Kidney epithelial cell (primary cell): ENCODE measurements at regions not wholly inside any gene's neighbourhood (a gene's known extent, or its start where the extent isn't known, plus 50 kb on each side); places are given as distances from the start of the nearest gene placed in this dataset.

Experiments
- DNase-seq: peaks from one replicate; pipeline ENCODE4 v3.0.0-alpha.2; 2010; ENCODE audit warnings: low read depth
- H3K27me3 ChIP-seq: 2 replicates; pipeline ENCODE4 v1.6.0; 2011; ENCODE audit warnings: low read length; ENCODE audit not compliant: control insufficient read depth, insufficient read depth
- H3K36me3 ChIP-seq: 2 replicates; pipeline ENCODE4 v1.5.1; 2011; ENCODE audit warnings: low read length; ENCODE audit not compliant: control insufficient read depth, insufficient read depth
- H3K4me3 ChIP-seq: 2 replicates; pipeline ENCODE4 v1.5.1; 2011; ENCODE audit warnings: low read depth, mild to moderate bottlenecking, control low read depth, low read length
- TF ChIP-seq, protein P1 (sequence below): IDR thresholded peaks from 2 replicates; pipeline ENCODE4 v1.5.1; 2011; ENCODE audit warnings: mild to moderate bottlenecking, moderate library complexity, low read length, control low read depth, inconsistent platforms; ENCODE audit not compliant: insufficient read depth, poor library complexity, severe bottlenecking

DNA sequence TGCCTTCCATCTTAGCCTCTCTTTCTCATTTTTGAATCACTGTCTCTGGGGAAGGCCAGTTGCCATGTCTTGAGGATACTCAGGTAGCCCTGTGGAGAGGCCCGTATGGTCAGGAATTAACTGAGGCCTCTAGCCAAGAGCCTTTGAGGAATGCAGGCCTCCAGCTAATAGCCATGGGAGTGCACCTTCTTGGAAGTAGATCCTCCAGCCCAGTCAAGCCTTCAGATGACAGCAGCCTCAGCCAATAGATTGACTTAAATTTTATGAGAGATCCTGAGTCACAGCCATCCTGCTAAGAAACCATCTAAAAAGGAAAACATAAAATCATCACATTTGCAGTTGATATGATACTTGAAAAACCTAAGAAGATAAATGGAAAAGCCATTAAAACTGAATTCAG, 112.5 kb upstream of the BNIP2 start:
- no peaks in the 10 kb centered on the region for H3K27me3 ChIP-seq
- no peak overlapping the region for H3K4me3 ChIP-seq
- TF ChIP-seq, protein P1, sequence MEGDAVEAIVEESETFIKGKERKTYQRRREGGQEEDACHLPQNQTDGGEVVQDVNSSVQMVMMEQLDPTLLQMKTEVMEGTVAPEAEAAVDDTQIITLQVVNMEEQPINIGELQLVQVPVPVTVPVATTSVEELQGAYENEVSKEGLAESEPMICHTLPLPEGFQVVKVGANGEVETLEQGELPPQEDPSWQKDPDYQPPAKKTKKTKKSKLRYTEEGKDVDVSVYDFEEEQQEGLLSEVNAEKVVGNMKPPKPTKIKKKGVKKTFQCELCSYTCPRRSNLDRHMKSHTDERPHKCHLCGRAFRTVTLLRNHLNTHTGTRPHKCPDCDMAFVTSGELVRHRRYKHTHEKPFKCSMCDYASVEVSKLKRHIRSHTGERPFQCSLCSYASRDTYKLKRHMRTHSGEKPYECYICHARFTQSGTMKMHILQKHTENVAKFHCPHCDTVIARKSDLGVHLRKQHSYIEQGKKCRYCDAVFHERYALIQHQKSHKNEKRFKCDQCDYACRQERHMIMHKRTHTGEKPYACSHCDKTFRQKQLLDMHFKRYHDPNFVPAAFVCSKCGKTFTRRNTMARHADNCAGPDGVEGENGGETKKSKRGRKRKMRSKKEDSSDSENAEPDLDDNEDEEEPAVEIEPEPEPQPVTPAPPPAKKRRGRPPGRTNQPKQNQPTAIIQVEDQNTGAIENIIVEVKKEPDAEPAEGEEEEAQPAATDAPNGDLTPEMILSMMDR = no peak
- no peak for DNase-seq
- H3K36me3 ChIP-seq = no peaks in the 10 kb centered on the region

DNA sequence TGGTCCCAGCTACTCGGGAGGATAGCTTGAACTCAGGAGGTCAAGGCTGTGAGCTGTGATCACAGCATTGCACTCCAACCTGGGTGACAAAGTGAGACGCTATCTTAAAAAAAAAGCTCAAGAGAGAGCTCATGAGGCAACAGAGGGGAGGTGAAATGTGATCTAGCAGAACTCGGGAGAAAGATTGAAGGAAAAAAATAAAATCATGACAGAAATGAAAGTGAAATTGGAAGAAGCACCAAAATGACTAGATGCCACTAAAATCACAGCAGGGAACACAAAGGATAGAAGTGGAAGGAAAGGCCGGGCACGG, 109.4 kb upstream of the BNIP2 start:
- Histone ChIP-seq H3K36me3 (no peaks in the 10 kb centered on the region), H3K27me3 (peaks cover 7% of the 10 kb centered on the region), H3K4me3 (no peak overlapping the region)
- DNase-seq = no peak
- TF ChIP-seq, protein P1 = no peak

DNA sequence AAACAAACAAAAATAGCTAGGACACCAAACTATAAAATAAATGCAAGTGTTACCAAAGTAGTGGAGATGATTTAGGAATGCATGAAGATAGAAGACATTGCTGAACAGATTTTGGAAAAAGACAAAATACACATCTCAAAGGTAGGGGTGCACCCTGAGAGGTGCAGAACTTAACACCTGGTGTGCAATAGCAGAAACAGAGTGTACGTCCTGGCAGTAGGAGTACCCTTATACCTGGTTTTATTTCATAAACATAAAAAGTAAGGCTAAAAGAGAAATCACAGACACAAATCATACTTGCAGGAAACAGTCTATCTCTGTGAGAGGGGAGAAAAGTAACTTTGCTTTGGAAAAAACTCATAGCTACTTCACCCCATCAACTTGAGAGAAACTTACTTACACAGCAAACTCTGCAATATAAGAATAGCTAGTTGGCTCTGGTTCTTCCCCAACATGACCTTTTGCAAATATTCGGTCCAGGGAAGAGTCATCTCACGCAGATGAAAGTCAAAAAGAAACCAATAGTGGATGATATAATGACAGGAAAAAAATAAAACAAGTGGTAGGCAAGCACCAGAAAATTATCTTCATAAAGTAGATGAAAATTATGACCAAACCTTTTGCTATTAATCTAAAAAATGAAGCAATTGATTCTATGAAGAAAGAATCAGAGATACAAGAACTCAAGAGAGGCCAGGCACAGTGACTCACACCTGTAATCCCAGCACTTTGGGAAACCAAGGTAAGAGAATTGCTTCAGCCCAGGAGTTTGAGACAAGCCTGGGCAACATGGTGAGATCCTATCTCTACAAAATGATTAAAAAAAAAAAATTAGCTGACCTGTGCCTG, 108.9 kb upstream of the BNIP2 start:
- DNase-seq = no peak
- Histone ChIP-seq H3K4me3 (no peak overlapping the region), H3K27me3 (peaks cover 7% of the 10 kb centered on the region), H3K36me3 (no peaks in the 10 kb centered on the region)
- TF ChIP-seq, protein P1 = no peak

DNA sequence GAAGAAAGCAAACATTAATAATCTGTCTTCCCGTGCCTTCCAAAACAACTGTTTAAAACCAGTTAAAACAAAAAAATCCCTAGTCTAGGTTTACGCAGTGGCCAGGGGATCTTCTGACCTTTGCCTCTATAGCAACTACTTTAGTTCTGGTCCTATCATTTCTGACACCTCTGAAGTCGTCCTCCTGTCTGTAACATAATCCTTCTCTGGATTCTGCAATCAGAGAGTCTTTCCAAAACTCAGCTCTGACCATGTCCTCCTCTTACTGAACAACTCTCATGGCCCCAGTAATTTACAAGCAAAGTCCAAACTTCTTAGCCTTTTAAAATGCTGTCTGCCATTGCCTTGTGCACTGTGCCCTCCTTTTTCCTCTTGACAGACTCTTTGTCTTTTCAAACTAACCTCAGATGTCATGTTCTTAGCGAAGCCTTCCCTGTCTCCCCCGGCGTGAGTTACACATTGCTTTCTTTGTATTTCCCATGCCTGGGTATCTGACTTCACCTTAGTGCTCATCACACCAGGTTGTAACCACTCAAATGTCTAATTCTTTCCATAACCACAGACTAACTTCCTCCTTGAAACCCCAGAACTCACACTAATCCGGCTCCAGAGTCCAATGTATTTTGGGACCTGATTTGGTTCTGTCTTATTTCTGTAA, 105.2 kb upstream of the BNIP2 start:
- TF ChIP-seq, protein P1 = no peak
- Histone ChIP-seq H3K4me3 (no peak overlapping the region), H3K36me3 (no peaks in the 10 kb centered on the region), H3K27me3 (peaks cover 9% of the 10 kb centered on the region)
- no peak for DNase-seq

DNA sequence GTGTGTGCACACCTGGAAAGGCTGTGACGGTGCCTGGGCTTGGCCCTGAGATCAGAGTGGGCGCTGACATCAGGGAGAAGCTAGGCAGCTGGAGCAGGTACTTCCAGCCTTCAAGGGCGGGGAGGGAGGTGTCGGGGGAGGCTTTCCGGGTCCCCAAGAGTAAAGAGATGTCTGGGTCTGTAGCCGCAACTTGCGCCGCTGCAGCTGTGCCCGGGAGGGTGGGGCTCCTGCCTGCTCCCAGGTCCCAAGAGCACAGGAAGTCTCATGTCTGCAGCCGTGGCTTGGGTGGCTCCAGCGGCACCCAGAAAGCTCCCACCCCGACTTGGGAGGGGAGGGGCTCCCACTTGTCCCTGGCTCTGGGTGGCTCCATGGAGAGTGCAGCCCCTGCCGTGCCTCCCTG, 103.2 kb upstream of the BNIP2 start:
- H3K27me3 ChIP-seq = peaks cover 9% of the 10 kb centered on the region
- TF ChIP-seq, protein P1 = no peak
- H3K36me3 ChIP-seq = no peaks in the 10 kb centered on the region
- H3K4me3 ChIP-seq = no peak overlapping the region
- DNase-seq = no peak
